Tibial artery (tissue), 4 donors: ENCODE measurements at regions not wholly inside any gene's neighbourhood (a gene's known extent, or its start where the extent isn't known, plus 50 kb on each side); places are given as distances from the start of the nearest gene placed in this dataset.

Experiments used
- DNase-seq, 2 donors: peaks; one replicate each; pipeline ENCODE4 v3.0.0-alpha.2; 2019
- H3K27ac ChIP-seq, 2 donors: fragments of 200-600 bp; sonication (generic) in 1 of 2; 1 replicate in 1 of 2; 2 replicates in 1 of 2; pipeline ENCODE4 v1.5.1; 2018 to 2019; ENCODE audit warnings: mild to moderate bottlenecking in 1 of 2
- H3K27me3 ChIP-seq, 2 donors: fragments of 200-600 bp; sonication (generic) in 1 of 2; one replicate each; pipeline versions ENCODE4 v1.5.1 to v1.6.0; 2016 to 2019
- H3K36me3 ChIP-seq, 3 donors: fragments of 200-600 bp; sonication (generic) in 2 of 3; one replicate each; pipeline ENCODE4 v1.5.1; 2016 to 2019; ENCODE audit warnings: mild to moderate bottlenecking in 2 of 3
- H3K4me1 ChIP-seq, 4 donors: fragments of 200-600 bp; sonication (generic) in 2 of 4; 1 replicate in 3 of 4; 2 replicates in 1 of 4; pipeline ENCODE4 v1.5.1; 2016 to 2019
- H3K4me3 ChIP-seq, 2 donors: fragments of 200-600 bp; sonication (generic) in 1 of 2; 1 replicate in 1 of 2; 2 replicates in 1 of 2; pipeline ENCODE4 v1.5.1; 2018 to 2019; ENCODE audit warnings: mild to moderate bottlenecking in 2 of 2
- H3K9me3 ChIP-seq, 3 donors: fragments of 200-600 bp; sonication (generic) in 1 of 3; one replicate each; pipeline ENCODE4 v1.5.1; 2016 to 2019
- CTCF ChIP-seq, 2 experiments: fragments of 200-600 bp in 1 of 2; fragments of 450-650 bp in 1 of 2; IDR thresholded peaks; one replicate each; pipeline ENCODE4 v1.5.1; 2017 to 2019; ENCODE audit warnings: antibody characterized with exemption in 2 of 2, mild to moderate bottlenecking in 1 of 2, moderate library complexity in 1 of 2
- intact Hi-C: fragments of 100-400 bp; cut with DNase I; formaldehyde crosslinking; loops from one replicate; pipeline ENCODE4 v1.15.0; 2023; ENCODE audit warnings: low total_unique reads

- H3K27me3 ChIP-seq, result no peaks in the 10 kb centered on the region
- no peaks in the 10 kb centered on the region for H3K4me1 ChIP-seq
- DNase-seq, result no peak
- no peak for TF ChIP-seq CTCF (IDR thresholded peaks at IDR 0.05)
- H3K27ac ChIP-seq, result no peak overlapping the region
- intact Hi-C loops, result no loop called here
- no peaks in the 10 kb centered on the region for H3K36me3 ChIP-seq
- no peaks in the 10 kb centered on the region for H3K9me3 ChIP-seq
- H3K4me3 ChIP-seq, result no peak overlapping the region
Observed at GRCh38 chr4:95957759-95958158, 117.9 kb downstream of the PDHA2 start.

GRCh38 chr4:95959182-95959581 is 119.3 kb downstream of the PDHA2 start:
- TF ChIP-seq CTCF (IDR thresholded peaks at IDR 0.05), result no peak
- Histone ChIP-seq H3K27ac (no peak overlapping the region), H3K27me3 (no peaks in the 10 kb centered on the region), H3K36me3 (no peaks in the 10 kb centered on the region), H3K9me3 (no peaks in the 10 kb centered on the region), H3K4me3 (no peak overlapping the region), H3K4me1 (no peaks in the 10 kb centered on the region)
- no peak for DNase-seq
- intact Hi-C loops, result no loop called here

- no peak for DNase-seq
- Histone ChIP-seq H3K27ac (no peak overlapping the region), H3K27me3 (no peaks in the 10 kb centered on the region), H3K9me3 (no peaks in the 10 kb centered on the region), H3K4me3 (no peak overlapping the region), H3K36me3 (no peaks in the 10 kb centered on the region), H3K4me1 (no peaks in the 10 kb centered on the region)
- intact Hi-C loops, result no loop called here
- TF ChIP-seq CTCF (IDR thresholded peaks at IDR 0.05), result no peak
Observed at GRCh38 chr4:95959633-95960032, 119.7 kb downstream of the PDHA2 start.

GRCh38 chr4:95963456-95963855 is 123.6 kb downstream of the PDHA2 start:
- no peaks in the 10 kb centered on the region for H3K36me3 ChIP-seq
- H3K27me3 ChIP-seq, result no peaks in the 10 kb centered on the region
- TF ChIP-seq CTCF (IDR thresholded peaks at IDR 0.05), result no peak
- no peak for DNase-seq
- intact Hi-C loops, result no loop called here
- H3K4me1 ChIP-seq, result no peaks in the 10 kb centered on the region
- no peak overlapping the region for H3K4me3 ChIP-seq
- H3K27ac ChIP-seq, result no peak overlapping the region
- H3K9me3 ChIP-seq, result no peaks in the 10 kb centered on the region

GRCh38 chr4:95979961-95980876 is 140.3 kb downstream of the PDHA2 start:
- DNase-seq, result no peak
- H3K36me3 ChIP-seq, result no peaks in the 10 kb centered on the region
- no peak overlapping the region for H3K4me3 ChIP-seq
- H3K9me3 ChIP-seq, result peaks cover 0 to 4% (median 0%) of the 10 kb centered on the region in 3 donors
- no peak for TF ChIP-seq CTCF (IDR thresholded peaks at IDR 0.05)
- intact Hi-C loops, result no loop called here
- no peak overlapping the region for H3K27ac ChIP-seq
- H3K4me1 ChIP-seq, result no peaks in the 10 kb centered on the region
- no peaks in the 10 kb centered on the region for H3K27me3 ChIP-seq
